K562 (cell line): ENCODE measurements at regions not wholly inside any gene's neighbourhood (a gene's known extent, or its start where the extent isn't known, plus 50 kb on each side); places are given as distances from the start of the nearest gene placed in this dataset.

Source experiments
- ATAC-seq: fragments of 200-7000 bp; cut with Tn5 transposase; 3 replicates; pipeline ENCODE4 v1.9.1; 2020; ENCODE audit warnings: moderate library complexity
- BruUV-seq: library from RNA; stranded (reverse); fragments of 400-500 nt; replicated peaks from 2 replicates; lab custom pipeline; 2021; lab: Mats Ljungman, UMichigan
- CTCF ChIA-PET: fragments of 300-600 bp; formaldehyde crosslinking; extraction: SDS; loops from one replicate; lab custom pipeline; 2021; ENCODE audit warnings: low intra/inter-chr PET ratio; lab: Yijun Ruan, JAX
- POLR2A ChIA-PET: fragments of 300-600, 350-650 bp; sonication (Branson Sonifier 250); formaldehyde crosslinking; extraction: SDS; loops from one replicate; lab custom pipeline; 2021; ENCODE audit warnings: antibody characterized with exemption, inconsistent platforms; lab: Yijun Ruan, JAX
- DNase-seq, 4 experiments: peaks; one replicate each; pipeline versions ENCODE4 v3.0.0 to v3.0.0-alpha.2; 2011 to 2018; ENCODE audit warnings: low spot score in 3 of 4, mixed read lengths in 3 of 4; ENCODE audit errors: extremely low read depth in 1 of 4
- FAIRE-seq: peaks from 2 replicates; lab custom pipeline; 2011; peaks lifted over from hg19 to GRCh38; lab: Jason Lieb, UNC
- H2AFZ ChIP-seq: 2 replicates; pipeline ENCODE4 v1.6.0; 2011; ENCODE audit warnings: low read depth, low read length, control low read depth, inconsistent platforms
- H3K27ac ChIP-seq: fragments of 200-600 bp; 3 replicates; pipeline ENCODE4 v1.8.0; 2011; ENCODE audit warnings: low read depth, mild to moderate bottlenecking, control low read depth, inconsistent platforms, low read length, moderate library complexity, mixed read lengths; ENCODE audit errors: extremely low read depth
- H3K27me3 ChIP-seq, 2 experiments: fragments of 300-600 bp in 1 of 2; 2 replicates in 1 of 2; 3 replicates in 1 of 2; pipeline versions ENCODE4 v1.6.0 to v1.8.0; 2011; ENCODE audit warnings: inconsistent platforms in 2 of 2, low read length in 2 of 2, mild to moderate bottlenecking in 1 of 2, mixed read lengths in 1 of 2, moderate library complexity in 1 of 2; ENCODE audit not compliant: control insufficient read depth in 2 of 2, insufficient read depth in 2 of 2
- H3K36me3 ChIP-seq: fragments of 300-600 bp; 3 replicates; pipeline ENCODE4 v1.8.0; 2011; ENCODE audit warnings: mild to moderate bottlenecking, low read length, inconsistent platforms; ENCODE audit not compliant: control insufficient read depth, insufficient read depth
- H3K4me1 ChIP-seq, 2 experiments: fragments of 200-600 bp in 1 of 2; replicated peaks in 1 of 2; 2 replicates in 1 of 2; 3 replicates in 1 of 2; pipeline versions ENCODE4 v1.5.1 to v1.8.0; 2011; ENCODE audit warnings: inconsistent platforms in 2 of 2, low read length in 2 of 2, mild to moderate bottlenecking in 1 of 2, mixed read lengths in 1 of 2, moderate library complexity in 1 of 2; ENCODE audit not compliant: control insufficient read depth in 2 of 2, insufficient read depth in 2 of 2
- H3K4me2 ChIP-seq: 2 replicates; pipeline ENCODE4 v1.6.1; 2011; ENCODE audit warnings: low read length, control low read depth, inconsistent platforms, mixed read lengths; ENCODE audit not compliant: insufficient read depth
- H3K4me3 ChIP-seq: fragments of 200-600 bp; sonication (generic), shearing (Covaris generic); 2 replicates; pipeline ENCODE4 v1.5.1; 2016; ENCODE audit warnings: control low read depth, inconsistent platforms
- H3K79me2 ChIP-seq: fragments of 200-600 bp; 3 replicates; pipeline ENCODE4 v1.8.0; 2011; ENCODE audit warnings: low read length, inconsistent platforms; ENCODE audit not compliant: control insufficient read depth, insufficient read depth
- H3K9ac ChIP-seq, 2 experiments: 2 replicates each; pipeline versions ENCODE4 v1.6.0 to v1.6.1; 2011; ENCODE audit warnings: low read depth in 2 of 2, low read length in 2 of 2, control low read depth in 1 of 2, inconsistent platforms in 1 of 2, mild to moderate bottlenecking in 1 of 2, mixed read lengths in 1 of 2; ENCODE audit not compliant: insufficient read depth in 1 of 2
- H3K9me1 ChIP-seq: one replicate; pipeline ENCODE4 v1.6.0; 2011; ENCODE audit warnings: inconsistent platforms, mild to moderate bottlenecking, low read length, moderate library complexity; ENCODE audit not compliant: control insufficient read depth, insufficient read depth
- H3K9me3 ChIP-seq: replicated peaks from 2 replicates; pipeline ENCODE4 v1.5.1; 2011; ENCODE audit warnings: low read depth, low read length, inconsistent platforms; ENCODE audit not compliant: control insufficient read depth, insufficient read depth
- H4K20me1 ChIP-seq: replicated peaks from 2 replicates; pipeline ENCODE4 v1.6.1; 2011; ENCODE audit warnings: low read length, inconsistent platforms, mixed read lengths; ENCODE audit not compliant: control insufficient read depth, insufficient read depth
- CHD7 ChIP-seq: fragments of 200-600 bp; sonication (generic); IDR thresholded peaks from one replicate; pipeline ENCODE4 v1.6.1; 2012; ENCODE audit warnings: mild to moderate bottlenecking, low read depth, low read length, inconsistent platforms
- EP400 ChIP-seq: fragments of 450-650 bp; IDR thresholded peaks from 2 replicates; pipeline ENCODE4 v1.6.1; 2017; ENCODE audit warnings: antibody characterized with exemption, mild to moderate bottlenecking, moderate library complexity
- EWSR1 ChIP-seq: fragments of 450-650 bp; IDR thresholded peaks from 2 replicates; pipeline ENCODE4 v1.6.1; 2018; ENCODE audit warnings: borderline replicate concordance, mild to moderate bottlenecking, low read depth, moderate library complexity; ENCODE audit not compliant: partially characterized antibody
- IRF2 ChIP-seq: sonication (generic); formaldehyde crosslinking; IDR thresholded peaks from 2 replicates; pipeline ENCODE4 v1.8.1; 2022; ENCODE audit warnings: mild to moderate bottlenecking, missing genetic modification reagents
- L3MBTL2 ChIP-seq: fragments of 450-650 bp; IDR thresholded peaks from 2 replicates; pipeline ENCODE4 v1.6.1; 2016; ENCODE audit warnings: mild to moderate bottlenecking, moderate library complexity
- RAD21 ChIP-seq, 2 experiments: fragments of 250-450 bp in 1 of 2; fragments of 450-650 bp in 1 of 2; sonication (Bioruptor Pico) in 1 of 2; formaldehyde crosslinking in 1 of 2; IDR thresholded peaks in 1 of 2; conservative IDR thresholded peaks in 1 of 2; 2 replicates each; pipeline versions ENCODE4 v1.4.0 to v1.8.0; 2020 to 2022; ENCODE audit warnings: mild to moderate bottlenecking in 2 of 2, moderate library complexity in 1 of 2
- RBM17 ChIP-seq: fragments of 200-400 bp; formaldehyde crosslinking; IDR thresholded peaks from 2 replicates; pipeline ENCODE4 v1.6.1; 2017; ENCODE audit warnings: low read depth, mild to moderate bottlenecking, low read length, borderline replicate concordance
- ZNF217 ChIP-seq: sonication (generic); formaldehyde crosslinking; IDR thresholded peaks from 2 replicates; pipeline ENCODE4 v1.8.0; 2022; ENCODE audit warnings: mild to moderate bottlenecking, missing genetic modification reagents
- WGBS: fragments of 100-300 bp; shearing (Covaris generic); methylation state at CpG from one replicate; pipeline ENCODE4 v1.1.6; 2016; ENCODE audit warnings: low coverage, mixed read lengths; ENCODE audit not compliant: insufficient coverage; ENCODE audit errors: missing lambda C conversion rate; 5-methylcytosine and 5-hydroxymethylcytosine counted together
- in situ Hi-C: fragments of 300-500 bp; cut with MboI; formaldehyde crosslinking; loops from 4 replicates; pipeline ENCODE4 v1.15.0; 2018; ENCODE audit warnings: inconsistent platforms, mixed read lengths
- intact Hi-C: fragments of 100-400 bp; cut with micrococcal nuclease; formaldehyde crosslinking; loops from 2 replicates; pipeline ENCODE4 v1.14.2; 2022

GRCh38 chr10:57225920-57226319 is 864.9 kb upstream of the ZWINT start (continued):
- TF ChIP-seq RAD21 (CRISPR knock-in tag; conservative IDR thresholded peaks at IDR 0.05 in 1 of 2, IDR thresholded peaks at IDR 0.05 in 1 of 2) (no peak), ZNF217 (CRISPR knock-in tag) (no peak), EWSR1 (no peak)

- BruUV-seq: no TSS peak
- no peak for ATAC-seq
- no peak for DNase-seq
- intact Hi-C loops (no loop called here), in situ Hi-C loops (no loop called here)
- no peak for FAIRE-seq
- Histone ChIP-seq H3K4me2 (no peak overlapping the region), H3K27ac (no peak overlapping the region), H3K4me1 (no peaks in the 10 kb centered on the region), H3K9me1 (no peaks in the 10 kb centered on the region), H3K9ac (no peak overlapping the region), H4K20me1 (no peaks in the 10 kb centered on the region), H3K27me3 (no peaks in the 10 kb centered on the region), H3K79me2 (no peaks in the 10 kb centered on the region), H2AFZ (no peak overlapping the region), H3K4me3 (no peak overlapping the region), H3K9me3 (no peaks in the 10 kb centered on the region; the same call in 1 of the 2 replicates), H3K36me3 (no peaks in the 10 kb centered on the region)
- 0% methylated on average over 2 of the region's 2 CpGs for WGBS
- POLR2A ChIA-PET: no interaction called here
- CTCF ChIA-PET: no interaction called here
- TF ChIP-seq CHD7 (no peak), IRF2 (CRISPR knock-in tag) (no peak), RBM17 (no peak), L3MBTL2 (no peak), EP400 (no peak)
These were observed 863.8 kb upstream of the ZWINT start for GRCh38 chr10:57224811-57225210.
